ENCODE measurements at regions not wholly inside any gene's neighbourhood (a gene's known extent, or its start where the extent isn't known, plus 50 kb on each side); places are given as distances from the start of the nearest gene placed in this dataset.

DNA sequence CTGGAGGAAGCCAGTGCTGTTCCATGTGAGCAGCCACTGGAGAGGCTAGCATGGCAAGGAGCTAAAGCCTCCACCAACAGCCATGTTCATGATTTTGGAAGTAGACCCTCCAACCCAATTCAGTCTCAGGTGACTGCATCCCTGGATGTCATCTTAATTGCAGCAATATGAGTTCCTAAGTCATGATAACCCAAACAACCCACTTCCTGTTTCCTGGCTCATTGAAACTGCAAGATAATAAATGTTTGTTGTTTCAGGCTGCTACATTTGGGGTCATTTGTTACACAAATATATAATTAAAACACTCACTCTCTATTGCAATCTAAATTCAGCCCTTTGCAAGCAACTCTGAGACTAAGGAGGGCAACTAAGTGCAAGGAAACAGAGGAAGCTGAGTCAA is 62.4 kb upstream of the SLC24A5 start:
- DNase-seq: no peak

DNA sequence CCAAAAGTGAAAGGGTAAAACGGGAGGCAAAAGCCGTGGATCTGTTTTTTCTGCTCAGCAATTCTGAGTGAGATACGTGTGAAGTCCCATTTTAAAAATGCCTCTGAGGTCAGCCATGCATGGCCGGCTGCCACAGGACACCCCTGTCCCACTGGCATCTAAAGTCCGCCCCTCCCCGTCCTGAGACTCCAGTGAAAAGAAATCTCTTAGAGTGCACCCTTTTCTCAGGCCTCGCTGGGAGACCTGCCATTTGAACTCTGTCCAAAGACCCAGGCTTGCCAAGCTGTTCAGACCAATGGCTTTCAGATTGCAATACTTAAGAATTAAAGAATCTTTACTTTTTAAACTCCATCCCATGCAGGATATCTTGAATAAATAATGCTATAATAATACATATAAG is 61.0 kb upstream of the SLC24A5 start:
- DNase-seq: no peak

DNA sequence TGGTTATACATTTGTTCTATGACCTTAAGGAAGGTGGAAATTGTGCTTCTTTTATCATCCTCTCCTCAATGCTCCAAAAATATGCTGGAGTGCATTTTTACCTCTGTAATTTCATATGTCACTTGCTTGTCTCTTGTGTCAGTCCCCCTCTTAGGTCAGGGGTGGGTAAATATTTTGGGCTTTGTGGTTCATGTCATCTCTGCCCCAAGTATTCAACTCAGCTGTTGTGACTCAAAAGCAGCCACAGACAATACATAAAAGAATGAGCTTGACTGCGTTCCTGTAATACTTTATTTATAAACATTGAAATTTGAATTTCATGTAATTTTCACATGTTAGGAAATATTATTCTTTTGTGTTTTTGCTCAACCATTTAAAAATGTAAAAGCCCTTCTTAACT is 60.4 kb upstream of the SLC24A5 start:
- no peak for DNase-seq

- DNase-seq: no peak
These were observed 59.2 kb upstream of the SLC24A5 start for GRCh38 chr15:48061605-48062004.

DNA sequence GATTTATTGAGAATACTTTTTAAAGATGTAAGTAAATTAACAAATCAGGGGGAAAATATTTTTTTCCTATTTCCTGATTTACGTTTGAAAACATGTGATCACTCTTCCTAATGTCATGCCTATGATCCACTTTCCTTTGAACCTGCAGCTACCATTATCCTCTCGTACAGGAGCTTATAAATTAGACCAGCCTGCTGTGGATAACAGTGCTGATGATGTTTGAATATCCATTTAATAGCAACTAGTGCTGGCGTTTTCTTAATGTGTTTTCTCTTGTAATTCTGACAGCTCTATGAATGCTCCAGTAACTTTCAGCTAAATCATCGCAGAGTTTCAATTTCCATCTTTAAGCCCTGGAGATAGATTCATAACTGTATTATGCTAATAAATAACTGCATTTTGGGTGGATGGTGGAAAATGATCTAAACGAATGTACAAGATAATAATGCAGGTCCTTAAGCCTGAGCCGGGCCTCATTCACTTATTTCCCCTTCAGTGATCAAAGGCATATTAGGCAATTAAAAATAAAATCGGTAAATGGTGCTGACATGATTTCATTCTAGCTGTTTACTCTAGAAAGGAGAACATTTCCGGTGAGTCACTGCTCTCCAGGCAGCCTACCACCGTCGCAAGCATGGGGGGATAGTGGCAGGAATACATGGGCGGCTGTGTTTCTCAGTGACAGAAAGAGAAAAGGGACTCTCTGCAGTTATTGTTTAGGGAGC is 58.5 kb upstream of the SLC24A5 start:
- no peak for DNase-seq

GRCh38 chr15:48063411-48063985 is 57.3 kb upstream of the SLC24A5 start:
- no peak for DNase-seq

DNA sequence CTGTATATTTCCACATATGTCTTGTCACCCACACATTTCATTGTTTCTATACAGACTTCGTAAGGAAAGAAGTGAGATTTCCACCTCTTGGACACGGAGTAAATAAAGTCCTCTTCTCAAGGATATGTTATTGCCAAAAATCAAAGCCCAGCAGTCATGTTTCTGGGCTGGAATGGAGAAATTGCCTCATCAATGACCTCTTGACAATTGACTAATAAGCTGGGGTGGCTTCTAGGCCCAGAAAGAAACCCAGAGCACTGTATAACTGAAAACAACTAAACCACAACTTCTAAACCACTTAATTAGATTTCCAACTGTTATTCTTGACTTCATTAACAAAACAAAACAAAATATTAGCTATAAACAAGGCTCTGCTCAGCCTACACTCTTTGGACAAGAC is 56.4 kb upstream of the SLC24A5 start:
- DNase-seq: no peak

DNA sequence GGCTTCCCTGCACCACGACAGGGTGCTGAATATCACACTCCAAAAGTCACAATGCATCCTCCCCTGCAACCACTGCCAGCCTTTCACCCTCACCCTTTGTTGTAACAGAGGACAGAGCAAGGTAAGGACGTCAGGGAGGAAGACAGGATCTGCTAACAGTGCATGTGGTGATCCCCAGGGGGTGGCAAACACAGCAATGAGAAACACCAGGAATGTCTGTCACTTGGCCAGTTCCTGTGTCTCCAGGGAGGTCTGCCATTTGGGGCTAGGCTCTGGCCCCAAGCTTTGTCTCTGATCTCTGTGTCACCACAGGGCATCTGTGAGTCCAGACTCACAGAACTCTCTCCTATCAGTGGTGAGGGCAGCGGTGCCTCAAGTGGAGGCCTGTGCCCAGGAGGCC is 54.3 kb upstream of the SLC24A5 start:
- no peak for DNase-seq
